Uterus (tissue), 2 donors: ENCODE measurements at regions not wholly inside any gene's neighbourhood (a gene's known extent, or its start where the extent isn't known, plus 50 kb on each side); places are given as distances from the start of the nearest gene placed in this dataset.

ENCODE experiments used
- POLR2A ChIP-seq, 2 donors: fragments of 450-650 bp; IDR thresholded peaks; one replicate each; pipeline ENCODE4 v1.6.1; 2016; ENCODE audit warnings: antibody characterized with exemption in 2 of 2, mild to moderate bottlenecking in 1 of 2, moderate library complexity in 1 of 2
- TF ChIP-seq, protein P1 (sequence below), 4 experiments: fragments of 200-600 bp in 2 of 4; fragments of 450-650 bp in 2 of 4; sonication (generic) in 2 of 4; IDR thresholded peaks; one replicate each; pipeline ENCODE4 v1.5.1; 2016 to 2019; ENCODE audit warnings: antibody characterized with exemption in 4 of 4, mild to moderate bottlenecking in 2 of 4, moderate library complexity in 1 of 4

DNA sequence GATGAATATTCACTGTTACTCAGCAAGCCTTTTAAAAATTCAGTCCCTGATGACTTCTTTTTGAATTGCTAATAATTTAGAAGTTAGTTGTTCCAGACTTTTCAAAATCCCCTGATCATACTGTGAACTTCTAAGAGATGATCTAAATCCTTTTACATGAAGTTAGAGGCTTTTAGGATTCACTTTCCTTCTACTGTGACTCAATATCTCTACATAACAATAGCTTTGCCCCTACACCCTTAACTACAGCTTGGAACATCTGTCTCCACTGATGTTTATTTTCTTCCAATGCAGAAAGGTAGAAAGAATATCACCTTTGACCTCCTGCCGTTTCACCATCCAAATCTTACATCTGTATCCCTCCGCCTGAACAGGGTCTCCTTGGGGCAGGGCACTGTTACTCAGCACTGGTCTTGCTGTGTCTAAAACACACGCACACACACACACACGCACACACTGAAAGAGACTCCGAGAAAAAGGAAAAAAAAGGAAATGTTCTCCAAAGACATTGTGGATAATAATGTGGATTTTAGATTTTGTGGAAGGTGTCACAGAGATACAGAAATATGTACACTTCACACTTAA lies 111.6 kb upstream of the GPRIN3 start:
- TF ChIP-seq, protein P1, sequence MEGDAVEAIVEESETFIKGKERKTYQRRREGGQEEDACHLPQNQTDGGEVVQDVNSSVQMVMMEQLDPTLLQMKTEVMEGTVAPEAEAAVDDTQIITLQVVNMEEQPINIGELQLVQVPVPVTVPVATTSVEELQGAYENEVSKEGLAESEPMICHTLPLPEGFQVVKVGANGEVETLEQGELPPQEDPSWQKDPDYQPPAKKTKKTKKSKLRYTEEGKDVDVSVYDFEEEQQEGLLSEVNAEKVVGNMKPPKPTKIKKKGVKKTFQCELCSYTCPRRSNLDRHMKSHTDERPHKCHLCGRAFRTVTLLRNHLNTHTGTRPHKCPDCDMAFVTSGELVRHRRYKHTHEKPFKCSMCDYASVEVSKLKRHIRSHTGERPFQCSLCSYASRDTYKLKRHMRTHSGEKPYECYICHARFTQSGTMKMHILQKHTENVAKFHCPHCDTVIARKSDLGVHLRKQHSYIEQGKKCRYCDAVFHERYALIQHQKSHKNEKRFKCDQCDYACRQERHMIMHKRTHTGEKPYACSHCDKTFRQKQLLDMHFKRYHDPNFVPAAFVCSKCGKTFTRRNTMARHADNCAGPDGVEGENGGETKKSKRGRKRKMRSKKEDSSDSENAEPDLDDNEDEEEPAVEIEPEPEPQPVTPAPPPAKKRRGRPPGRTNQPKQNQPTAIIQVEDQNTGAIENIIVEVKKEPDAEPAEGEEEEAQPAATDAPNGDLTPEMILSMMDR (IDR thresholded peaks at IDR 0.05), result no peak
- no peak for TF ChIP-seq POLR2A (IDR thresholded peaks at IDR 0.05)
